GM23338 (cell line): ENCODE measurements at regions not wholly inside any gene's neighbourhood (a gene's known extent, or its start where the extent isn't known, plus 50 kb on each side); places are given as distances from the start of the nearest gene placed in this dataset.

Experiments
- ETS1 ChIP-seq: IDR thresholded peaks from 2 replicates; pipeline ENCODE4 v1.6.1; 2016; ENCODE audit warnings: antibody characterized with exemption
- EZH2phosphoT487 ChIP-seq: fragments of 200-600 bp; sonication (generic); IDR thresholded peaks from one replicate; pipeline ENCODE4 v1.8.1; 2018; ENCODE audit warnings: antibody characterized with exemption; ENCODE audit not compliant: unreplicated experiment
- REST ChIP-seq: IDR thresholded peaks from one replicate; pipeline ENCODE4 v1.6.1; 2018; ENCODE audit warnings: antibody characterized with exemption; ENCODE audit not compliant: unreplicated experiment
- STAT1 ChIP-seq: IDR thresholded peaks from one replicate; pipeline ENCODE4 v1.6.1; 2016; ENCODE audit warnings: antibody characterized with exemption; ENCODE audit not compliant: unreplicated experiment
- ZNF114 ChIP-seq: fragments of 250-450 bp; sonication (Bioruptor Pico); IDR thresholded peaks from 2 replicates; pipeline ENCODE4 v1.5.0; 2020; ENCODE audit warnings: mild to moderate bottlenecking, moderate library complexity
- ZNF462 ChIP-seq: fragments of 250-450 bp; sonication (Bioruptor Pico); IDR thresholded peaks from 2 replicates; pipeline ENCODE4 v1.5.0; 2020; ENCODE audit warnings: mild to moderate bottlenecking, moderate library complexity

- no peak for TF ChIP-seq ZNF462 (CRISPR knock-in tag)
- TF ChIP-seq REST: no peak
- no peak for TF ChIP-seq EZH2phosphoT487
- no peak for TF ChIP-seq ETS1
- no peak for TF ChIP-seq ZNF114 (CRISPR knock-in tag)
- TF ChIP-seq STAT1: no peak
These were observed 84.7 kb upstream of the RAPGEF2 start (continued) for GRCh38 chr4:159018062-159018629.
